ENCODE measurements at regions not wholly inside any gene's neighbourhood (a gene's known extent, or its start where the extent isn't known, plus 50 kb on each side); places are given as distances from the start of the nearest gene placed in this dataset.
"Not testable (repeated sequence)": the region's sequence is repeated elsewhere in the genome, so short reads cannot be mapped to it uniquely, and the experiment has no call there.

DNA sequence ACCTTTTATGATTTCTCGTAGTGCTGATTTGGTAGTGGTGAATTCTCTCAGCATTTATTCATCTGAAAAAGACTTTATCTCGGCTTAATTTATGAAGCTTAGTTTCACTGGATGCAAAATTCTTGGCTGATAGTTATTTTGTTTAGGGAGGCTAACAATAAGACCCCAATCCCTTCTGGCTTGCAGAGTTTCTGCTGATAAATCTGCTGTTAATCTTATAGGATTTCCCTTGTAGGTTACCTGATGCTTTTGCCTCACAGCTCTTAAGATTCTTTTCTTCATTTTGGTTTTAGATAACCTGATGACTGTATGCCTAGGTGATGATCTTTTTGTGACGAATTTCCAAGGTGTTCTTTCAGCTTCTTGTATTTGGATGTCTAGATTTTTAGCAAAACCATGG lies 388.7 kb downstream of the UTRN start:
- no peak for DNase-seq (ENCODE audit: low read depth)
- H3K4me3 ChIP-seq (ENCODE audit: low read depth, low read length), result no peak overlapping the region
- TF ChIP-seq, protein P1, sequence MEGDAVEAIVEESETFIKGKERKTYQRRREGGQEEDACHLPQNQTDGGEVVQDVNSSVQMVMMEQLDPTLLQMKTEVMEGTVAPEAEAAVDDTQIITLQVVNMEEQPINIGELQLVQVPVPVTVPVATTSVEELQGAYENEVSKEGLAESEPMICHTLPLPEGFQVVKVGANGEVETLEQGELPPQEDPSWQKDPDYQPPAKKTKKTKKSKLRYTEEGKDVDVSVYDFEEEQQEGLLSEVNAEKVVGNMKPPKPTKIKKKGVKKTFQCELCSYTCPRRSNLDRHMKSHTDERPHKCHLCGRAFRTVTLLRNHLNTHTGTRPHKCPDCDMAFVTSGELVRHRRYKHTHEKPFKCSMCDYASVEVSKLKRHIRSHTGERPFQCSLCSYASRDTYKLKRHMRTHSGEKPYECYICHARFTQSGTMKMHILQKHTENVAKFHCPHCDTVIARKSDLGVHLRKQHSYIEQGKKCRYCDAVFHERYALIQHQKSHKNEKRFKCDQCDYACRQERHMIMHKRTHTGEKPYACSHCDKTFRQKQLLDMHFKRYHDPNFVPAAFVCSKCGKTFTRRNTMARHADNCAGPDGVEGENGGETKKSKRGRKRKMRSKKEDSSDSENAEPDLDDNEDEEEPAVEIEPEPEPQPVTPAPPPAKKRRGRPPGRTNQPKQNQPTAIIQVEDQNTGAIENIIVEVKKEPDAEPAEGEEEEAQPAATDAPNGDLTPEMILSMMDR (IDR thresholded peaks at IDR 0.05; ENCODE audit: insufficient read depth, low read depth, low read length), result no peak

DNA sequence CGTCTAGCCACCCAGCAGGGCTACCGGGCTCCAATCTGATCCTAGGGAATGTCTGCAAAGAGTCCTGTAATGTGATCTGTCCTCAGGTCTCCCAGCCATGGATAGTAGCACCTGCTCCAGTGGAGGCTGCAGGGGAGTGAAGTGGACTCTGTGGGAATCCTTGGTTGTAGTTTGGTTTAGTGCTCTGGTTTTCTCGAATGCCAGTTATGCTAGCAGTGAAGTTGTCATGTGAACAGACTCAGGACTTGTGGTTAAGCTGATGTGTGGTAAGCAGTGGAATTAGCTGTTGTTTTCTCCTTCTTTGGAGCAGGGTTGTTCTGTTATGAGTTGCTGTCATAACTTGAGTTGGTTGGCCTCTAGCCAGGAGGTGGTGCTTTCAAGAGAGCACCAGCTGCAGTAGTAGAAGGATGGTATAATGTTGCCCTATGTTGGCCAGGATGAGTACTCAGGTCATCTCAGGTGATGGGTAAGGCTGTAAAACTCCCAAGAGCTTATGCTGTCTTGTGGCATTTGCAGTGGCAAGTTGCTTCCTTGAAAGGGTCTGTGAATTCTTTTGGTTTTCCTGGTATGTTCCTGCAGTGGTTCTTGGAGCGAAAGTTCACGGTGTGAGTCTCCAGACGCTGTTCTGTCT lies 390.2 kb downstream of the UTRN start:
- peak; percentile 93 for DNase-seq (ENCODE audit: low read depth)
- TF ChIP-seq, protein P1 (IDR thresholded peaks at IDR 0.05; ENCODE audit: insufficient read depth, low read depth, low read length), result no peak
- no peak overlapping the region for H3K4me3 ChIP-seq (ENCODE audit: low read depth, low read length)

DNA sequence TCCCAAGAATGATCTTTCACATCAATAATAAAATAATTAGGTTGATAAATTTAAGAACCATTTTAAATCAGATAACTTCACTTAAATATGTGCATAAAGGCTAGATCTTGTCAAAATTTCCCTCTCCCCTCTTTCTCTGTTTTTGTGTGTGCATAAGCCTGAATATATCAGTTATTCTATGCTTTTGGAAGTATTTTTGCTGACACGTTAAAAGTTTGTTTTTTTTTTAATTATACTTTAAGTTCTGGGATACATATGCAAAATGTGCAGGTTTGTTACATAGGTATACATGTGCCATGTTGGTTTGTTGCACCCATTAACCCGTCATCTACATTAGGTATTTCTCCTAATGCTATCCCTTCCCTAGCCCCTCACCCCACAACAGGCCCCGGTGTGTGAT lies 391.2 kb downstream of the UTRN start:
- not testable (repeated sequence) for H3K4me3 ChIP-seq (ENCODE audit: low read depth, low read length); DNase-seq (ENCODE audit: low read depth)

DNA sequence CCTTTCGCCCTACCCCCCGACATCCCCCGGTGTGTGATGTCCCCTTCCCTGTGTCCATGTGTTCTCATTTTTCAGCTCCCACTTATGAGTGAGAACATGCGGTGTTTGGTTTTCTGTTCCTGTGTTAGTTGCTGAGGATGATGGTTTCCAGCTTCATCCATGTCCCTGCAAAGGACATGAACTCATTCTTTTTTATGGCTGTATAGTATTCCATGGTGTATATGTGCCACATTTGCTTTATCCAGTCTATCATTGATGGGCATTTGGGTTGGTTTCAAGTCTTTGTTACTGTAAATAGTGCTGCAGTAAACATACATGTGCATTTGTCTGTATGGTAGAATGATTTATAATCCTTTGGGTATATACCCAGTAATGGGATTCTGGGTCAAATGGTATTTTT lies 392.1 kb downstream of the UTRN start:
- DNase-seq (ENCODE audit: low read depth); H3K4me3 ChIP-seq (ENCODE audit: low read depth, low read length): not testable (repeated sequence)

DNA sequence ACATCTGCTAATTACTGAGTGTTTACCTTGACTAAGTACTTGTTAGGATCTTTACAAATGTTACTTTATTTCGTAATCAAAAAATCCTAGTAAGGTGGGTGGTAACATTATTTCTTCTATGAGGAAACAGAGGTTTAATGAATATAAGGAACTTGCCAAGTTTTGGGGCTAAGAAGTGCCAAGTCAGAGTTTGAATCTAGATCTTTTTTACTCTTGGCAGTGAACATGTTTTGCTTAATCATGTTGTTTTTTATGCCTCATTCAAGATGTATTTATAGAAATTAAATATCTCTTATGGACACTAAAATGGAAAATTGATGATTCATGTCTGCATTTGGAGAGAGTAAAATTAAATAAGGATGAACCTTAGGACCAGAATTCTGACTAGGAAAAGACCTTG lies 393.7 kb downstream of the UTRN start:
- DNase-seq (ENCODE audit: low read depth), result peak; percentile 55
- TF ChIP-seq, protein P1 (IDR thresholded peaks at IDR 0.05; ENCODE audit: insufficient read depth, low read depth, low read length), result no peak
- no peak overlapping the region for H3K4me3 ChIP-seq (ENCODE audit: low read depth, low read length)

DNA sequence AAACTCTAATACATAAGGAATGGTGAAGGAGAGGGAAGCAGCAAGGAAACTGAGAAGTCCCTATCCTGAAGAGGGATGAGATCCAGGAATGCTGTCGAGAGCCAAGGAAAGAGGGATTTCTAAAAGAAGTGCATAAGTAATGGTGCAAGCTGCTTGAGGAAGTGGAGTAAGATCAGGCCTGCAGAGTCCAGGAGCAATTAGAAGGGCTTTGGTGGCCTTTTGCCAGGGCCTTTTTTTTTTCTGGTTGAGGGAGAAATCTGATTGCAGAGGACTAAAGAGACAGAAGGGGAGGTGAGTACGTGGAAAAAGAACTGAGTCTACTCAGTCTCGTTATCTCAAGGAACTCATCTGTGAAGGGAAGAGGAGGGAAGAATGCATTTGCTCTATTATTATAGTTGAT lies 396.2 kb downstream of the UTRN start:
- H3K4me3 ChIP-seq (ENCODE audit: low read depth, low read length), result no peak overlapping the region
- no peak for DNase-seq (ENCODE audit: low read depth)
- TF ChIP-seq, protein P1 (IDR thresholded peaks at IDR 0.05; ENCODE audit: insufficient read depth, low read depth, low read length), result no peak

DNA sequence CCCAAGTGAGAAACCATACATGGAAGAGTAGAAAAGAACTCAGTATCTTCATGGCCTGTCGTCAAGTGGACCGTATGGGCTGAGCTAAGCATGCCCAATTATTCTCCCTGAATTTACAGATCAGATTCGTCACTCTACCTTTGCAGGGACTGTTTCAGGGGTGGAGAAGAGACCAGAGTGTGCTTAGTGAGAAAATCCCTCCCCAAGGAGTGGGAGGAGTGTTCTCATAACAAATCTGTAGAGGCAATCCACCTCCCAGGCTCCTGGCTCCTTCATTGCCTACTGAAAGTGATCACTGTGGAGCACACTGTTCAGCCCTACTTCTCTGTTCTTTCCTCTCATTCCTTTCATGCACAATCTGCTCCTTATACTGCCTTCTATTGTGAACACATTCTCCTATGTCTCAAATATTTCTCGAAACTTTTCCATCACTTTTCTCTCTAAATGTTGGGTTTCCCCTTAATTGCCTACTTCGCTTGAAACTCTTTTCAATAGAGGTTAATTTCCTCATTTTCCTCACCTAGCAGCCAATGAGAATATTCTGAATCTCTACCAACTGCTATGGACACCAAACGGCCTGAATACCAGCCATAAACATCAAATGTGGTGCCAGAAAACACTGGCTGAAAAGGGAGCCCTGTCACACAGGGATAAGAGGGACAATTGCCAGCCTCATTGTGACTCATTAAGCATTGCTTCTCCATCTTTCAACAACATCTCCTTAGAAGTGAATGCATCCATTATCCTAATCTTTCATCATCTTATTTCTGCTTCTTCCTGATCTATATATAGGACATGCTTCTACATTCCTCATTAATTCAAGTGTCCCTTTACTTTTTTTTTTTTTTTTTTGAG lies 398.3 kb downstream of the UTRN start:
- TF ChIP-seq, protein P1 (IDR thresholded peaks at IDR 0.05; ENCODE audit: insufficient read depth, low read depth, low read length), result no peak
- no peak overlapping the region for H3K4me3 ChIP-seq (ENCODE audit: low read depth, low read length)
- no peak for DNase-seq (ENCODE audit: low read depth)

DNA sequence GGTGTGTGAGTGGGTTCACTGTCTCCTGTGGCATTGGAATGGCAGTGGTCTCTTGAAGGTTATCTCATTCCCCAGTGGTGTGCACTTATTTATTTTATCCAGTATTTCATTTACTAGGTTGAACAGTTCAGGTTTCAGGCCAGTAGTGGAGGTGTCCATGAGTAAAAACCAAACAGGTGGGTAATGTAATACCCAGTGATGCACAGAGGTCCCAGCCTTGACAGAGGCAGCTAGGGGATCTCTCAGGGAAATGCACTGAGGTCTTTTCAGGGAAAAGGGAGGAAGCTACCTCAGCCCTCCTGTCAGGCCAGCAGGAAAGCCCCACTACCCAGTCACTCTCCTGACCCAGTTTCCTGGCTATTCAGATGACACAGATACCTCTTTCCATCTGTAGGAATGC lies 403.6 kb downstream of the UTRN start:
- TF ChIP-seq, protein P1 (IDR thresholded peaks at IDR 0.05; ENCODE audit: insufficient read depth, low read depth, low read length), result no peak
- H3K4me3 ChIP-seq (ENCODE audit: low read depth, low read length), result no peak overlapping the region
- no peak for DNase-seq (ENCODE audit: low read depth)

All from fibroblast of villous mesenchyme (primary cell).